ENCODE measurements at regions not wholly inside any gene's neighbourhood (a gene's known extent, or its start where the extent isn't known, plus 50 kb on each side); places are given as distances from the start of the nearest gene placed in this dataset.
A peak's percentile ranks its signal among the peaks of the same experiment; 100 is the strongest.

DNA sequence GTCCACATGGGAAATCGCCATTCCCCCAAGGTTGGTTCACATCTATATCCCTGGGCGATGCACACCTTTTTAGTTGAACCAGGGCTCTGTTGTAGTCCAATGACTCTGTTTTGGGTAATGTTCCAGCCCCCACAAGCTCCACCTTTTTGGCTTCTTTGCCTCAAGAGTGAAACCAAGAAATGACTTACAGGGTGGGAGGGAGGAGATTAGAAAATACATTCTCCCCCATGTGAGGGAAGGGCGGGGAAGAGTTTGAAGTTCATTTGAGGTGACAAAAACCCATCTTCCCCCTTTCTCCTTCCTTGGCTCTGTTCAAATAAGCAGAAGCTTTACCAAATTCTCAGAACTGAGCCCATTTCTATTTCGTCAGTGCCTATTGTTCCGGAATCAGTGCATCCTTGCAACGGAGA, 82.8 kb downstream of the GATA3 start:
- no peak overlapping the region for H3K4me3 ChIP-seq
- H3K9me3 ChIP-seq: no peaks in the 10 kb centered on the region
- ATAC-seq: no peak
- ChIA-PET POLR2A (no interaction called here), CTCF (no interaction called here)
- DNase-seq (ENCODE audit: low read depth in 1 of 2, low spot score in 1 of 2): no peak
- no peak for TF ChIP-seq ZC3H11A (IDR thresholded peaks at IDR 0.05)
- no peaks in the 10 kb centered on the region for H3K4me1 ChIP-seq
- 85% methylated on average over 6 of the region's 6 CpGs for WGBS (ENCODE audit: missing lambda C conversion rate)
- H3K4me2 ChIP-seq: no peak overlapping the region
- H3K27ac ChIP-seq: no peak overlapping the region
- no peak for FAIRE-seq

DNA sequence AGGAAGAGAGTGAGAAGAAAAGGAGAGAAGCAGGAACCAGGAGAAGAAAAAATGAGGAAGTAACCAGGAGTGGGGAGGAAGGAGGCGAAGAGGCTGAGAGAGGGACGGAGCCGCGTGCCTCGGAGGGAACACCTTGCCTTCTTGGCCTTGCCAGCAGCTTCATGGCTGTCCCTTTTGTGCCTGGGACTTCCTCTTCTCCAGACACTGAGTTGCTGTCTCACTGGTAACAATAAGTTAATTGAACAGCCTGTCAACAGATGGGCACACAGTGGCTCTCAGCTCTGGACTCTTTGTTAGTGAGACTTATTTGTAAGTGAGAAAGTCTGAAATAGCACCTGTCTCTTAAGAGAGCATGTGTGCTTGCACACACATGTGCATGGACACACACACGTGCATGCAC, 83.2 kb downstream of the GATA3 start:
- TF ChIP-seq ZFP36 (IDR thresholded peaks at IDR 0.05; ENCODE audit: borderline replicate concordance, partially characterized antibody): no peak
- TF ChIP-seq RNF2 (IDR thresholded peaks at IDR 0.05; ENCODE audit: borderline replicate concordance, low read depth): no peak
- no peak overlapping the region for H3K4me3 ChIP-seq
- ChIA-PET CTCF (no interaction called here), POLR2A (interaction anchor here (1.0 kb wide), 1 partner anchor 9 kb away, joined by 4 read pairs; no protein-coding TSS in a partner anchor)
- no peak for ATAC-seq
- H3K9me3 ChIP-seq: no peaks in the 10 kb centered on the region
- 85% methylated on average over 6 of the region's 6 CpGs for whole genome bisulfite sequencing (ENCODE audit: missing lambda C conversion rate)
- H3K4me1 ChIP-seq: no peaks in the 10 kb centered on the region
- no peak for FAIRE-seq
- no peak for DNase-seq (ENCODE audit: low read depth in 1 of 2, low spot score in 1 of 2)
- no peak overlapping the region for H3K27ac ChIP-seq
- no peak overlapping the region for H3K4me2 ChIP-seq

DNA sequence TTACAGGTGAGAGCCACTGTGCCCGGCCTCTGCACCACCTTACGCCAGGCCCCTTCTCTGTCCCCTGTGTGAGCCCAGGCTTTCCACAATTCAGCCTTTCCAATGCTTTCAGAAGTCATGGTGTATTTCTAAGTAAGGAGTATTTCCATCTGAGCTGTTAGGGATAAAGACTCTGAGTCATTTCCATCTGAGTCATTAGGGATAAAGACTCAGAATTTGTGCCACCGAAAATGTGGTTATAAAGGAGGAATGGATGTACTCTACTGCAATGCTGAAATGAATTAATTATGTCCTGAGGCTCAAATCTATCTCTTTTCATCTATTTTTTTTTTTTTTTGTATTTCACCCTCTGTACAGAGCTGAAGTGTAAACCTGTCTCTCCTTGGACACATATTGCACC, 84.0 kb downstream of the GATA3 start:
- no peak for DNase-seq (ENCODE audit: low read depth in 1 of 2, low spot score in 1 of 2)
- ChIA-PET CTCF (interaction anchor here (2.3 kb wide), 1 partner anchor 10 kb away, joined by 7 read pairs; no protein-coding TSS in a partner anchor), POLR2A (interaction anchor here (0.8 to 1.0 kb wide), 2 partner anchors 10 to 217 kb away, joined by 3 to 4 read pairs; no protein-coding TSS in a partner anchor)
- 59% methylated on average over 3 of the region's 3 CpGs for WGBS (ENCODE audit: missing lambda C conversion rate)
- Histone ChIP-seq H3K4me3 (no peak overlapping the region), H3K27ac (no peak overlapping the region), H3K4me1 (no peaks in the 10 kb centered on the region), H3K4me2 (no peak overlapping the region), H3K9me3 (no peaks in the 10 kb centered on the region)
- TF ChIP-seq FOSL2 (IDR thresholded peaks at IDR 0.05): peak; percentile 28; the same call in 1 of the 2 replicates
- TF ChIP-seq FOSL2 (CRISPR knock-in tag; IDR thresholded peaks at IDR 0.05): no peak
- TF ChIP-seq FOXS1 (CRISPR knock-in tag; IDR thresholded peaks at IDR 0.05): no peak
- no peak for FAIRE-seq
- peak in 1 of 2 experiments; percentile 34; a peak in 1 of 6 replicates for ATAC-seq

DNA sequence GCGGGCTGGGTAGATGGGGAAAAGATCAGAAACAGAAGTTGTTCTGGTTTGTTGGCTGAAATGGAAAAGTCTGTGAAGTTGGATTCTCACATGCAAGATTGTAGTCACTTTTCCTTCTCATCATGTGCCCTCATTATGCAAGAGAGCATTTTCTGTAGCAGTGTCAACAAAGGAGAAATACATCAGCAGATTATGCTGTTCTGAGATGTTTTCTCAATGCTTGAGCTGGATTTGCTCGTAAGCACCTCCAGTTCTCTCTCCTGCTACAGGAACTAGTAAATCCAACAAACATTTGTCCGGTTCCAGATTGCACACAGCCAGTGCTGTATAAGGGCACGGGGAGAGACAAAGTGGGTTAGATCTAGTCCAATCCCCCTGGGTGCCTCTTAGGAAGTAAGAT, 90.0 kb downstream of the GATA3 start:
- Histone ChIP-seq H3K4me2 (no peak overlapping the region), H3K4me1 (no peaks in the 10 kb centered on the region), H3K9me3 (no peaks in the 10 kb centered on the region), H3K27ac (no peak overlapping the region), H3K4me3 (no peak overlapping the region)
- no peak for TF ChIP-seq EP300 (IDR thresholded peaks at IDR 0.05)
- no peak for TF ChIP-seq PHF8 (IDR thresholded peaks at IDR 0.05; ENCODE audit: borderline replicate concordance, low read depth)
- ATAC-seq (no peak), FAIRE-seq (no peak), DNase-seq (ENCODE audit: low read depth in 1 of 2, low spot score in 1 of 2) (no peak)
- ChIA-PET POLR2A (no interaction called here), CTCF (no interaction called here)
- 83% methylated on average over 4 of the region's 4 CpGs for WGBS (ENCODE audit: missing lambda C conversion rate)

DNA sequence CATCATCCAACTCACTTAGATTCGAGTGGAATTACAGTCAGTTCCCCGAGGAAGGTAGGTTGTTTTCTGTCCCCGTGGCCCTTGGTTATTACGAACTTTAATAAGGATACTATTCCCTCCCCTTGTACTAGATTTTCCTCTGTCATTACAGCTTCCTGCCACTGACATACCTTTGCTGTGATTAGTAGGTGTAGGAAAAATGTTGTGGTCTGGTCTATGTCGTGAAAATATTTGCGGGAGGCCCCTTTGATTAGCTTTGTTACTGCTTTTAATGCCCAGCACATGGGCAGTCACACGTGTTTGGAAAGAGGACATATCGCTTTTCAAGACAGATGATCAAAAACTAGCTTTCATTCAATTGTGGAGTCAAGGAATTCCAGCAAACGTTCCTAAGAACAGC, 92.2 kb downstream of the GATA3 start:
- DNase-seq (ENCODE audit: low read depth in 1 of 2, low spot score in 1 of 2) (no peak), ATAC-seq (no peak), FAIRE-seq (no peak)
- WGBS (ENCODE audit: missing lambda C conversion rate): 43% methylated on average over 9 of the region's 9 CpGs
- H3K27ac ChIP-seq: no peak overlapping the region
- no peak overlapping the region for H3K4me3 ChIP-seq
- no peak overlapping the region for H3K4me2 ChIP-seq
- ChIA-PET CTCF (interaction anchor here (0.6 to 2.7 kb wide), 3 partner anchors 8 to 107 kb away, joined by 3 to 7 read pairs (median 6); no protein-coding TSS in a partner anchor), POLR2A (no interaction called here)
- no peaks in the 10 kb centered on the region for H3K4me1 ChIP-seq
- H3K9me3 ChIP-seq: no peaks in the 10 kb centered on the region
- no peak for TF ChIP-seq MAZ (IDR thresholded peaks at IDR 0.05; ENCODE audit: borderline replicate concordance, low read depth, low read length)
- no peak for TF ChIP-seq RFX5 (IDR thresholded peaks at IDR 0.05)
- no peak for TF ChIP-seq POLR2A (IDR thresholded peaks at IDR 0.05; ENCODE audit: low read length)
- TF ChIP-seq ZC3H11A (IDR thresholded peaks at IDR 0.05): no peak
- TF ChIP-seq ZNF302 (CRISPR knock-in tag; IDR thresholded peaks at IDR 0.05): no peak
- TF ChIP-seq, protein P1, sequence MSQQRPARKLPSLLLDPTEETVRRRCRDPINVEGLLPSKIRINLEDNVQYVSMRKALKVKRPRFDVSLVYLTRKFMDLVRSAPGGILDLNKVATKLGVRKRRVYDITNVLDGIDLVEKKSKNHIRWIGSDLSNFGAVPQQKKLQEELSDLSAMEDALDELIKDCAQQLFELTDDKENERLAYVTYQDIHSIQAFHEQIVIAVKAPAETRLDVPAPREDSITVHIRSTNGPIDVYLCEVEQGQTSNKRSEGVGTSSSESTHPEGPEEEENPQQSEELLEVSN (IDR thresholded peaks at IDR 0.05; ENCODE audit: borderline replicate concordance, low read depth): no peak
- no peak for TF ChIP-seq FOSB (CRISPR knock-in tag; IDR thresholded peaks at IDR 0.05)
- no peak for TF ChIP-seq GATA3 (IDR thresholded peaks at IDR 0.05; ENCODE audit: borderline replicate concordance)
- no peak for TF ChIP-seq ZSCAN20 (CRISPR knock-in tag; IDR thresholded peaks at IDR 0.05)
- TF ChIP-seq CBX8 (IDR thresholded peaks at IDR 0.05): no peak
- TF ChIP-seq HOXA7 (CRISPR knock-in tag; IDR thresholded peaks at IDR 0.05): no peak
